HCEC 1CT (cell line): ENCODE measurements at regions not wholly inside any gene's neighbourhood (a gene's known extent, or its start where the extent isn't known, plus 50 kb on each side); places are given as distances from the start of the nearest gene placed in this dataset.
"Not testable (repeated sequence)": the region's sequence is repeated elsewhere in the genome, so short reads cannot be mapped to it uniquely, and the experiment has no call there.

Experiments
- DNase-seq: peaks from one replicate; pipeline ENCODE4 v3.0.0-alpha.2; 2017

- peak; percentile 14 for DNase-seq
Observed at GRCh38 chr10:78664929-78665553, 403.7 kb upstream of the ZMIZ1 start.

GRCh38 chr10:78672918-78673317 lies 395.8 kb upstream of the ZMIZ1 start:
- peak; percentile 27 for DNase-seq

GRCh38 chr10:78681141-78681540 lies 387.6 kb upstream of the ZMIZ1 start:
- not testable (repeated sequence) for DNase-seq

- not testable (repeated sequence) for DNase-seq
Observed at GRCh38 chr10:78681986-78682385, 386.8 kb upstream of the ZMIZ1 start.

- no peak for DNase-seq
Observed at GRCh38 chr10:78684947-78685346, 383.8 kb upstream of the ZMIZ1 start.

GRCh38 chr10:78685466-78686103 lies 383.2 kb upstream of the ZMIZ1 start:
- peak; percentile 21 for DNase-seq

GRCh38 chr10:78686444-78687060 lies 382.2 kb upstream of the ZMIZ1 start:
- DNase-seq = no peak

GRCh38 chr10:78687626-78688025 lies 381.1 kb upstream of the ZMIZ1 start:
- DNase-seq = no peak

GRCh38 chr10:78688230-78688900 lies 380.4 kb upstream of the ZMIZ1 start:
- no peak for DNase-seq

- no peak for DNase-seq
Observed at GRCh38 chr10:78688901-78689583, 379.7 kb upstream of the ZMIZ1 start.

- no peak for DNase-seq
Observed at GRCh38 chr10:78689584-78689935, 379.2 kb upstream of the ZMIZ1 start.

GRCh38 chr10:78690354-78691111 lies 378.2 kb upstream of the ZMIZ1 start:
- DNase-seq = no peak

- DNase-seq = no peak
Observed at GRCh38 chr10:78691301-78692030, 377.3 kb upstream of the ZMIZ1 start.

GRCh38 chr10:78692071-78692470 lies 376.7 kb upstream of the ZMIZ1 start:
- DNase-seq = no peak

GRCh38 chr10:78695846-78696245 lies 372.9 kb upstream of the ZMIZ1 start:
- DNase-seq = no peak

- no peak for DNase-seq
Observed at GRCh38 chr10:78696791-78697395, 371.9 kb upstream of the ZMIZ1 start.

GRCh38 chr10:78699971-78700370 lies 368.8 kb upstream of the ZMIZ1 start:
- DNase-seq = no peak

GRCh38 chr10:78700413-78700812 lies 368.4 kb upstream of the ZMIZ1 start:
- DNase-seq = no peak

- DNase-seq = no peak
Observed at GRCh38 chr10:78700816-78701520, 367.8 kb upstream of the ZMIZ1 start.

- no peak for DNase-seq
Observed at GRCh38 chr10:78702186-78702585, 366.6 kb upstream of the ZMIZ1 start.

GRCh38 chr10:78702876-78703275 lies 365.9 kb upstream of the ZMIZ1 start:
- no peak for DNase-seq
